ENCODE measurements at regions not wholly inside any gene's neighbourhood (a gene's known extent, or its start where the extent isn't known, plus 50 kb on each side); places are given as distances from the start of the nearest gene placed in this dataset.

DNA sequence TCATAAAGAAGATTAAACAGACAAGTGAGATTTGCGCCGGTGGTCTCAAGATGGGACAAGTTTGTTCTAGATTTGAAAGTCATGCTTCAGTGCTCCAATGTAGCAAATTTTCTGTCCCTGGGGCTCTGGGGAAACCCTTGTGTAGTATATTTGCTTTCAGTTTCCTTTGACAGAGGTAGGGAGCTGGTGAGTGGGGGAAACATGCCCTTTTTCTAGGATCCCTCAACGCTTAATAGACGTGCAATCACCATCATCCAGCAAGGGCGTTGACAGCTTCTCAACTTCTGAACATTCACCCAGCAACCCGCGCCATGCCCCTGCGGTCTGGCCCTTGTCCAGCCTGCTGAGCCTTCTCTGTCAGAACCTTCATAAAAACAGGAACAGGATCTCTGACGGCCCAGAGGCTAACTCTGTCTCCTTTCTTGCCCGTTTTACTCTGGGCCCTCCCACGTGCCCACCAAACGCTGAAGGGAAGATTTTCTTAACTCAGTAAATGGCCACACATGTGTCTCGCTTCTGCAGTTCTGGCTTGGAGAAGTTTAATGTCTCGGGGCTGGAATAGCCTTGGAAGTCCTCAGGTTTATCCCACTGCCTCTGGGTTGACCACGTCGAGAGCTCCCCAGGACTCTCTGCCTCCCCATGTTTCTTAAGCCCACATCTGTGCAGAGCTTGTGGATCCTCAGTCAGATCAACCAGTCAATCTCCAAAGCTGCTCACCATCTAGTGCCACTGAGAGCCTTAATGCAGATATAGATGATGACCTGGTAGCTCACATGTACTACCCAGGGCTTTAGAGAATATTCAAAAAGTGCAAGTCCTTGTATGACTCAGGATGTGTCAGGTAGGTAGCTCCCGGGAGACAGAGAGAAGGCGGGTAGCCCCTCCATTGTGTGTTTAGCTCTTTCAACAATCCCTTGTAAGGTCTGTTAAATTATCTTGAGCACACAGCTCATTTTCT is 58.1 kb upstream of the CCND2 start:
- Histone ChIP-seq H3K4me3 (peak overlapping the region; percentile 16), H3K27me3 (replicated peaks; ENCODE audit: insufficient read depth) (no peaks in the 10 kb centered on the region), H3K9me3 (no peaks in the 10 kb centered on the region), H3K27ac (no peak overlapping the region), H3K36me3 (no peaks in the 10 kb centered on the region), H3K4me1 (ENCODE audit: control insufficient read depth in 1 of 2, low read depth in 2 of 2) (no peaks in the 10 kb centered on the region)
- DNase-seq (ENCODE audit: low spot score), result no peak
- TF ChIP-seq, protein P1, sequence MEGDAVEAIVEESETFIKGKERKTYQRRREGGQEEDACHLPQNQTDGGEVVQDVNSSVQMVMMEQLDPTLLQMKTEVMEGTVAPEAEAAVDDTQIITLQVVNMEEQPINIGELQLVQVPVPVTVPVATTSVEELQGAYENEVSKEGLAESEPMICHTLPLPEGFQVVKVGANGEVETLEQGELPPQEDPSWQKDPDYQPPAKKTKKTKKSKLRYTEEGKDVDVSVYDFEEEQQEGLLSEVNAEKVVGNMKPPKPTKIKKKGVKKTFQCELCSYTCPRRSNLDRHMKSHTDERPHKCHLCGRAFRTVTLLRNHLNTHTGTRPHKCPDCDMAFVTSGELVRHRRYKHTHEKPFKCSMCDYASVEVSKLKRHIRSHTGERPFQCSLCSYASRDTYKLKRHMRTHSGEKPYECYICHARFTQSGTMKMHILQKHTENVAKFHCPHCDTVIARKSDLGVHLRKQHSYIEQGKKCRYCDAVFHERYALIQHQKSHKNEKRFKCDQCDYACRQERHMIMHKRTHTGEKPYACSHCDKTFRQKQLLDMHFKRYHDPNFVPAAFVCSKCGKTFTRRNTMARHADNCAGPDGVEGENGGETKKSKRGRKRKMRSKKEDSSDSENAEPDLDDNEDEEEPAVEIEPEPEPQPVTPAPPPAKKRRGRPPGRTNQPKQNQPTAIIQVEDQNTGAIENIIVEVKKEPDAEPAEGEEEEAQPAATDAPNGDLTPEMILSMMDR (IDR thresholded peaks at IDR 0.05), result no peak
- ATAC-seq (ENCODE audit: insufficient number of reproducible peaks, low FRiP score, low read depth), result no peak

DNA sequence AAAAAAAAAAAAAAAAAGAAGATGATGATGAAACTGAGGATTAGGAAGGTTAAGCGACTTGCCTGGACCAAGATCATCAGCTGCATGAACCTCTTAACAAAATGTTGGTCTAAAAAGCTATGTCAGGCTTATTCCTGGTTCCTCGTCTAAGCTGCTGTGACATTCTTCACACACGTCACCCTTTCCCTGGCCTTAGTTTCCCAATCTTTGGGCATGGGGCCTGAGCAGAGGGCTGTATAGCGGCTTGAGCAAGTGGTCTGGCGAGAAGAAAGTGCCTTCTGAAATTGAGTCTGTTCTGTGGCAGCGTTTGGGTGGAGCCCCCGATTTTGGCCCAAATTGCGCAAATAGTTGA is 58.7 kb upstream of the CCND2 start:
- Histone ChIP-seq H3K36me3 (no peaks in the 10 kb centered on the region), H3K9me3 (no peaks in the 10 kb centered on the region), H3K27me3 (replicated peaks; ENCODE audit: insufficient read depth) (no peaks in the 10 kb centered on the region), H3K4me3 (peak overlapping the region; percentile 16), H3K4me1 (ENCODE audit: control insufficient read depth in 1 of 2, low read depth in 2 of 2) (no peaks in the 10 kb centered on the region), H3K27ac (no peak overlapping the region)
- TF ChIP-seq, protein P1 (IDR thresholded peaks at IDR 0.05), result no peak
- ATAC-seq (ENCODE audit: insufficient number of reproducible peaks, low FRiP score, low read depth), result no peak
- no peak for DNase-seq (ENCODE audit: low spot score)

DNA sequence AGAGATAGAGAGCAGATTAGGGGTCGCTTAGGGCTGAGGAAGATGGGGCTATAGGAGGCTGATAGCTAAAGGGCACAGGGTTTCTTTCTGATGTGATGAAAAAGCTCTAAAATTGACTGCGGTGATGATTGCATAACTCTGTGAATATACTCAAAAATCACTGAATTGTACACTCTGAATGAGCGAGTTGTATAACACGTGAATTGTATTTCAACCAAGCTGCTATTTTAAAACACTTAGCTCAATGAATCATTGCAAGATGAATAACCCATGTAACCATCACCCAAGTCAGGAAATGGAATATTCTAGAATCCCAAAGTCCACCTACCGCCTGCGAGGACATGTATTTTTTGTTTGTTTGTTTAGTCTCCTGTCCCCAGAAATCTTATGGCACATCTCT is 60.1 kb upstream of the CCND2 start:
- H3K4me1 ChIP-seq (ENCODE audit: control insufficient read depth in 1 of 2, low read depth in 2 of 2), result no peaks in the 10 kb centered on the region
- H3K27me3 ChIP-seq (replicated peaks; ENCODE audit: insufficient read depth), result no peaks in the 10 kb centered on the region
- H3K4me3 ChIP-seq, result no peak overlapping the region
- H3K36me3 ChIP-seq, result no peaks in the 10 kb centered on the region
- DNase-seq (ENCODE audit: low spot score), result no peak
- ATAC-seq (ENCODE audit: insufficient number of reproducible peaks, low FRiP score, low read depth), result no peak
- TF ChIP-seq, protein P1 (IDR thresholded peaks at IDR 0.05), result no peak
- H3K27ac ChIP-seq, result no peak overlapping the region
- H3K9me3 ChIP-seq, result no peaks in the 10 kb centered on the region

DNA sequence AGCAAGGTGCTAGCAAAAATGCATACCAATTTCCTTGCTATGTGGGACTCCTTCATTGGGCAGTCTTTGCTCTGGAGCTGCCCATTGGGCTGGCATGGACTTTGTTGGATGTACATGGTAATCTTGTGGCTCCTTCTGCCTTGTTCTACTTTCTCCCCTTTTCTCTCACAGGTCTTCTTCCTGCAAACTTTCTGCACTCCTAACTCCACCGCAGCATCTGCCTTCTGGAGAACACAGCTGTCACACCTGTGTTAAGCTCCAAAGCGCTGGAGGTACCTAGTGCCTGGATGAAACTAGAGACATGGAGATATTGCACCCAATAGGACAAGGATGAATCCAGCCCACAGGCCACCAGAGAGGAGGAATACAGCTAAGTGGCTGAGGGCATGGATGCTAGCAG is 60.7 kb upstream of the CCND2 start:
- no peak overlapping the region for H3K27ac ChIP-seq
- no peak overlapping the region for H3K4me3 ChIP-seq
- H3K36me3 ChIP-seq, result no peaks in the 10 kb centered on the region
- H3K4me1 ChIP-seq (ENCODE audit: control insufficient read depth in 1 of 2, low read depth in 2 of 2), result no peaks in the 10 kb centered on the region
- TF ChIP-seq, protein P1 (IDR thresholded peaks at IDR 0.05), result no peak
- no peaks in the 10 kb centered on the region for H3K9me3 ChIP-seq
- H3K27me3 ChIP-seq (replicated peaks; ENCODE audit: insufficient read depth), result no peaks in the 10 kb centered on the region
- DNase-seq (ENCODE audit: low spot score) (no peak), ATAC-seq (ENCODE audit: insufficient number of reproducible peaks, low FRiP score, low read depth) (no peak)

DNA sequence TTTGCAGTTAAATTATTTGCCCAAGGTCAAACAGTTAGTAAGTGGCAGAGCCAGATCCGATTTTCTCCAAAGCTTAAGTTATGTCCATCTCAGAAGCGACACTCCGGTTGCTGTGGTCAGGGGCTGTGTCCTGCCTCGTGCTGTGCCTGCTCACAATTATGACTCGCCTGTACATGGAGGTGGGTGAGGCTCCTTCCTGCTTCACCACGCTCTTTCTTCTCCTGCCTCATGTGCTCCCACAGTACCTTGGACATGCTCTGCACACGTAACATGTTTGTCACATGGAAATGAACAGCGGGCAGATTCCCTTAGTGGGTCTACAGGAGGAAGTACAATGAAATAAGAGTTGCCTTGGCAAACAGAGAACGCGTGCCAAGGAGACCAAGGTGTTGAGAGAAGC is 62.2 kb upstream of the CCND2 start:
- H3K4me3 ChIP-seq, result no peak overlapping the region
- H3K27ac ChIP-seq, result no peak overlapping the region
- no peaks in the 10 kb centered on the region for H3K4me1 ChIP-seq (ENCODE audit: control insufficient read depth in 1 of 2, low read depth in 2 of 2)
- DNase-seq (ENCODE audit: low spot score) (no peak), ATAC-seq (ENCODE audit: insufficient number of reproducible peaks, low FRiP score, low read depth) (no peak)
- H3K36me3 ChIP-seq, result no peaks in the 10 kb centered on the region
- TF ChIP-seq, protein P1 (IDR thresholded peaks at IDR 0.05), result no peak
- no peaks in the 10 kb centered on the region for H3K27me3 ChIP-seq (replicated peaks; ENCODE audit: insufficient read depth)
- no peaks in the 10 kb centered on the region for H3K9me3 ChIP-seq
